ENCODE measurements at regions not wholly inside any gene's neighbourhood (a gene's known extent, or its start where the extent isn't known, plus 50 kb on each side); places are given as distances from the start of the nearest gene placed in this dataset.

DNA sequence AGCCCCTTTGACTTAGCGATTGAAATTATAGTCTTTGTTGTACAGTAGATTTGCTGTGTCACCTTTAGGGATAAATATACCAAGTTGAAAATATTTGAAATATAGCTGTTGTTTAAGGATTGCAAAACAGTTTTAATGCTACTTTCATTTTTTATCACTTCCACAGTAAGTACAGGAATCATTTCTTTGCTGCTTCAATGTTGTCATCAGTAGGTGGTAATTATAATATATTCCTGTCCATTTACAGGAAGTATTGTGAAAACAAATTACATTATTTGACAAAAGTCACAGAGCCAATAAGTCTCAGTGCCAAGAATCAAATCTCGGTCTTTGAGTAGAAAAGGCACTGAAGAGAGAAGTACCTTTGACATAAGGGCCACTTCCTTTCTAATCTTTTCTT, 342.6 kb upstream of the RGS6 start:
- Mint-ChIP-seq H3K27ac (no peak overlapping the region), H3K4me3 (no peak overlapping the region), H3K27me3 (no peaks in the 10 kb centered on the region), H3K4me1 (peaks cover 46% of the 10 kb centered on the region), H3K9me3 (no peaks in the 10 kb centered on the region), H3K36me3 (peaks cover 7% of the 10 kb centered on the region)

DNA sequence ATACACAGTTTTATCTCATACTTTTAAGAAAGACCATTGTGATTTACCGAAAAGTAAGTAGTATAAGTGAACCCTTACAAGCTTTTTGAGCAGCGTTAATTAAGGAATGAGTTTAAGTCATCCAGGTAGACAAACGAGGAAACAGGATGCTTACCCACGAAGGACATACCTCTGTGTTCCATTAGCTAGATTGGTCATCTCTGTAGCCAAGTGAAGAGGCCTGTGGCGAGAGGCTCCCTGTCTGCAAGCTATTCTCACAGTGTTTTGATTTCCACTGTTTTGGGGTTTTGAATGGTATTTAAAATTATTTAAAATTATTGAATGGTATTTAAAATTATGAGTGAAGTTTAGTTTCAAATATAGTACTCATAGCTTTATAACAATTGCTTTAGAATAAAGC, 342.1 kb upstream of the RGS6 start:
- H3K4me3 Mint-ChIP-seq = no peak overlapping the region
- peaks cover 51% of the 10 kb centered on the region for H3K4me1 Mint-ChIP-seq
- no peak overlapping the region for H3K27ac Mint-ChIP-seq
- H3K9me3 Mint-ChIP-seq = no peaks in the 10 kb centered on the region
- peaks cover 7% of the 10 kb centered on the region for H3K36me3 Mint-ChIP-seq
- no peaks in the 10 kb centered on the region for H3K27me3 Mint-ChIP-seq

- Mint-ChIP-seq H3K9me3 (no peaks in the 10 kb centered on the region), H3K4me3 (no peak overlapping the region), H3K27me3 (no peaks in the 10 kb centered on the region), H3K4me1 (peaks cover 51% of the 10 kb centered on the region), H3K36me3 (peaks cover 7% of the 10 kb centered on the region), H3K27ac (no peak overlapping the region)
These were observed 341.0 kb upstream of the RGS6 start for GRCh38 chr14:71591231-71591630.

DNA sequence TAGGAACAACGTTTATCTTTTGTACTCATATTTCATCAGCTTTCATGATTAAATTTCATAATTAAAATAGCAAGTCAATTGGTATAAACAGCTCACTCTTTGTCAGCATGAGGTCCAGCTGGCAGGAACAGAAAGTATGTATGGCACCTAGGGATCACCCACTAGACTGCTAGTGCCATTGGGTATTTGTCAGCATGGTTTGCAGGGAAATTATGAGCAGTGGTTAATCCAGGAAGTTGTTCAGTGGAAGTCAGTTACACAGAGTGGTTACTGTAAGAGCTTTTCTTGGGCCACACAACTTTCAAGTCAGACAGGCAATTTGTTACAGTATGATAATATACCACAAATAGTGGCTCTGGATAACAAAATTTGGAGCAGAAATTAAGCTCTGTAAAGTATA, 340.3 kb upstream of the RGS6 start:
- H3K4me1 Mint-ChIP-seq = peaks cover 55% of the 10 kb centered on the region
- H3K27me3 Mint-ChIP-seq = no peaks in the 10 kb centered on the region
- H3K9me3 Mint-ChIP-seq = no peaks in the 10 kb centered on the region
- H3K27ac Mint-ChIP-seq = no peak overlapping the region
- H3K4me3 Mint-ChIP-seq = no peak overlapping the region
- H3K36me3 Mint-ChIP-seq = peaks cover 7% of the 10 kb centered on the region

DNA sequence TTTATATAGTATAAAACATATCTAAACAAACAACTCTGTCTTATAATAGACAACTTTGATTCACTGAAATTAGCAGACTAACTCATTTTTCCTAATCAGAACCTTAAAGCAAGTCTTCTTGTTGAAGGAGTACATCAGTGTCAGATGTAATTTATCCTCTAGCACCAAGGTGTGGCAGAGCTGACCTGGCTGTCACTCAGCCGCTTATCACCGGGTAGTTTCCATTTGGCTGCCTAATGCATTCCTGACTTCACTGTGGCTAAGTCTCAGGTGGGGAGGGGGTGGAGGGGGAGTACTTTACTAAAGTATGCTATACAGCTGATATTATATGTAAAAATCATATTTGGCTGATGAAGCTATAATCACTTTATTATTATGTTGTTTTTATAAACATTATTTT, 339.9 kb upstream of the RGS6 start:
- H3K4me3 Mint-ChIP-seq = no peak overlapping the region
- peaks cover 9% of the 10 kb centered on the region for H3K36me3 Mint-ChIP-seq
- H3K27me3 Mint-ChIP-seq = no peaks in the 10 kb centered on the region
- H3K27ac Mint-ChIP-seq = no peak overlapping the region
- peaks cover 56% of the 10 kb centered on the region for H3K4me1 Mint-ChIP-seq
- no peaks in the 10 kb centered on the region for H3K9me3 Mint-ChIP-seq

DNA sequence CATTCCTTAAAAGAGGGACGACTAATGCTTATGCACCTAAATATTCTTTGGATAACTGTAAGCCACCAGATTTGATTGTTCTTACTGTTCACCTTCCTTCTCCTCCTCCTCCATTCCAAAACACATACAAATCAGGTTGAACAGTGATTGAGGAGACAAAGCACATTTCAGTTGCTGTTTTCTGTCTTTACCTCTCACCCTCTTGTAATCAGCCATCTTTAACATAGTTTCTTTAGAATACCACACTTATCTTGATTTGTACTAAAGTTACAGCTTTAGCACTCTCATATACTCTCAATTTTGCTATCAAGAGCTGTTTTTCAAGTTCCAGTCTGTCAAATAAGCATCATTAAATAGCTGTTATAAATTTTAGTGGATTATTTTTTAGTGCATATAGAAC, 338.3 kb upstream of the RGS6 start:
- no peak overlapping the region for H3K4me3 Mint-ChIP-seq
- H3K4me1 Mint-ChIP-seq = peaks cover 66% of the 10 kb centered on the region
- H3K27me3 Mint-ChIP-seq = no peaks in the 10 kb centered on the region
- no peak overlapping the region for H3K27ac Mint-ChIP-seq
- peaks cover 11% of the 10 kb centered on the region for H3K36me3 Mint-ChIP-seq
- no peaks in the 10 kb centered on the region for H3K9me3 Mint-ChIP-seq

DNA sequence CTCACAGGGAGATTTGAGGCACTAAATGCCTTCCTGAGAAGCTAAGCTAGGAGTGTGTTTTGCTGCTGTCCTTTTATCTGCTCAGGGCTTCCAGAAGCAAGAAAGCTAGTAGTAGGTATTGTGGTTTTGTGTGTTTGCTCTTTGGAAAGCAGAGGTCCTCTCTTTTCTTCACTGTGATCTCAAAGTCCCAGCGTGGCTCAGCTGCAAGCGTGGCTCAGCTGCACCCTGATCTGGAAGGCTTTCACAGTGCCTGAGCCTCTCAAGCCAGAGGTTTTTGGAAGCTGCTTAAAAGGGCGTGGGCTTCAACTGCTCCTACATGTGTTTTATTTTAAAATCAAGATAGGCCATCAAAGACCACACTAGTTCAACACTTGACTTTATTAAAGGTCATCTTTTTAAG, 337.4 kb upstream of the RGS6 start:
- peak overlapping the region; percentile 10 for H3K27ac Mint-ChIP-seq
- H3K4me3 Mint-ChIP-seq = peak overlapping the region; percentile 16
- peaks cover 60% of the 10 kb centered on the region for H3K4me1 Mint-ChIP-seq

DNA sequence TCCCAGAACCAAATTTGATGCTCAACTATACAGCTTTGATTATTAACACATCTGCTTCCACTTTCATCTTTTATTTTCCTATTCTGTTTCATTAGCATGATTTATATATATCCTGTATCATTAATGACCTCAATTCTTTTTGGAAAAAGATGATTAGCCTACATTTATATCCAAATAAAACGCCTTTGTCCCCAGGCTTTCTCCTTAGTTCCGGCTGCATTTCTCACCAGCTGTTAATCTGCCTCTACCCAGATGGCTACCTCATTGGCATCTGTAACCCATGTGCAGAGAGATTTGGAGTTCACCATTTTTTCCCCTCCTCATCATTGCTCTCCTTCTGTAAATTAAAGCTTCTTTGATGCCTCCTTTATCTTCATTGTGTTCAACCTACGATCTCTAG, 336.8 kb upstream of the RGS6 start:
- H3K4me1 Mint-ChIP-seq = peaks cover 60% of the 10 kb centered on the region
- peak overlapping the region; percentile 36 for H3K27ac Mint-ChIP-seq
- no peaks in the 10 kb centered on the region for H3K27me3 Mint-ChIP-seq
- H3K4me3 Mint-ChIP-seq = no peak overlapping the region
- peaks cover 17% of the 10 kb centered on the region for H3K36me3 Mint-ChIP-seq
- peaks cover 9% of the 10 kb centered on the region for H3K9me3 Mint-ChIP-seq

More for the DNA sequence above, 337.4 kb upstream of the RGS6 start:
- peaks cover 14% of the 10 kb centered on the region for H3K36me3 Mint-ChIP-seq
- peaks cover 2% of the 10 kb centered on the region for H3K9me3 Mint-ChIP-seq
- no peaks in the 10 kb centered on the region for H3K27me3 Mint-ChIP-seq

DNA sequence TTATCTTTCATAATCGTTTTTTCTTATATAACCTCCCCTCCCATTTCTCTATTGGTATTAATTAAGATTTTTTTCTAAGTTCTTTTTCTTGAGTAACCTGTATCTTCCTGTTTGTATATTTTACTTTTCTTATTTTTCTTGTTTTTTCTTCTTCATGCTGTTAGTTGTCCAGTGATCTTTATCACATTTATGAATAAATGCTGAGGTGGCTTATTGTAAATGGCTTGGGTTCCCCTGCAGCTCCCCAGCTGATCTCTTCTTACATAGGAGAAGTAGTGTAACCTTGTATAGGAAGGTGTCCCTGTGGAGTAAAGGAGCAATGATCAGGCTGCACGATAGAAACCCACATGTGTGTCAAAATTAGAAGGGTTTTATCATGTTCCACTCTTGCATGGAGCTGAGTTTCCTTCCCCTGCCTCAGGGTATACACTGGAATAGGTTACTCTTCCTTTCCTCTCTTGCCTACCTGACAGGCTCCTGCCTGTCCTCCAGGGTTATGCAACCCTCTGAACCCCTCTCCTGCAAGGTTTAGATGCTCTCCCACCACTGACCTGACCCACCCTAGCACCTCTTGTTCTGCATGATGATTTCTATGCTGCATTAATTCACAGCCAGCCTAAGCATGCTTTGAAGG, 334.8 kb upstream of the RGS6 start:
- Mint-ChIP-seq H3K27ac (peak overlapping the region; percentile 37), H3K27me3 (no peaks in the 10 kb centered on the region), H3K9me3 (peaks cover 26% of the 10 kb centered on the region), H3K36me3 (peaks cover 23% of the 10 kb centered on the region), H3K4me1 (peaks cover 65% of the 10 kb centered on the region), H3K4me3 (no peak overlapping the region)

GRCh38 chr14:71597955-71598660, 334.1 kb upstream of the RGS6 start:
- Mint-ChIP-seq H3K27ac (peak overlapping the region; percentile 37), H3K27me3 (no peaks in the 10 kb centered on the region), H3K4me1 (peaks cover 68% of the 10 kb centered on the region), H3K9me3 (peaks cover 26% of the 10 kb centered on the region), H3K4me3 (no peak overlapping the region), H3K36me3 (peaks cover 26% of the 10 kb centered on the region)

- H3K27ac Mint-ChIP-seq = no peak overlapping the region
- peaks cover 30% of the 10 kb centered on the region for H3K9me3 Mint-ChIP-seq
- peaks cover 35% of the 10 kb centered on the region for H3K36me3 Mint-ChIP-seq
- H3K4me3 Mint-ChIP-seq = no peak overlapping the region
- H3K4me1 Mint-ChIP-seq = peaks cover 57% of the 10 kb centered on the region
- no peaks in the 10 kb centered on the region for H3K27me3 Mint-ChIP-seq
These were observed 331.9 kb upstream of the RGS6 start for GRCh38 chr14:71600309-71600708.

- Mint-ChIP-seq H3K36me3 (peaks cover 37% of the 10 kb centered on the region), H3K27me3 (no peaks in the 10 kb centered on the region), H3K4me1 (peaks cover 63% of the 10 kb centered on the region), H3K27ac (no peak overlapping the region), H3K9me3 (peaks cover 32% of the 10 kb centered on the region), H3K4me3 (no peak overlapping the region)
These were observed 329.7 kb upstream of the RGS6 start for GRCh38 chr14:71602524-71602923.

- peaks cover 30% of the 10 kb centered on the region for H3K36me3 Mint-ChIP-seq
- peaks cover 32% of the 10 kb centered on the region for H3K9me3 Mint-ChIP-seq
- no peak overlapping the region for H3K27ac Mint-ChIP-seq
- H3K27me3 Mint-ChIP-seq = no peaks in the 10 kb centered on the region
- peaks cover 53% of the 10 kb centered on the region for H3K4me1 Mint-ChIP-seq
- no peak overlapping the region for H3K4me3 Mint-ChIP-seq
These were observed 328.0 kb upstream of the RGS6 start for GRCh38 chr14:71604231-71604630.

DNA sequence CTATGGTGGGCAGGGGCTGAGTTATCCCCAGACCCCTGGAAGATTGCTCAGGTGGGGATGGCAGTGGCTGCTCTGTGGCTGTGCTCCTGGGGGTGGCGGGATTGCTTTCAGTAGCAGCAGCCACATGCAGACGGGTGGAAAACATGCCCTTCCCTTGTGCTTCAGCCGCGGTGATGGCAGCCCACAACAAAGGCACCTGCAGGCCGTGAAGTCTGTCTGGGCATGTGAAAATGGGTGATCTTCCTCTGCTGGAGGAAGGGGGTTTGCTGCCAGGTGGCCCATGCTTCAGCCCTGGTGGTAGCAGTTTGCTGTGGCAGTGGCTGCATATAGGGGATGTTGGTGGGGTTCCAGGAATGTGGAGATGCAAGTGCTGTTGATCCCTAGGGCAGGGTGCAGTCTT, 326.2 kb upstream of the RGS6 start:
- Mint-ChIP-seq H3K27ac (no peak overlapping the region), H3K27me3 (no peaks in the 10 kb centered on the region), H3K4me1 (peaks cover 46% of the 10 kb centered on the region), H3K36me3 (peaks cover 18% of the 10 kb centered on the region), H3K4me3 (no peak overlapping the region), H3K9me3 (peaks cover 17% of the 10 kb centered on the region)

DNA sequence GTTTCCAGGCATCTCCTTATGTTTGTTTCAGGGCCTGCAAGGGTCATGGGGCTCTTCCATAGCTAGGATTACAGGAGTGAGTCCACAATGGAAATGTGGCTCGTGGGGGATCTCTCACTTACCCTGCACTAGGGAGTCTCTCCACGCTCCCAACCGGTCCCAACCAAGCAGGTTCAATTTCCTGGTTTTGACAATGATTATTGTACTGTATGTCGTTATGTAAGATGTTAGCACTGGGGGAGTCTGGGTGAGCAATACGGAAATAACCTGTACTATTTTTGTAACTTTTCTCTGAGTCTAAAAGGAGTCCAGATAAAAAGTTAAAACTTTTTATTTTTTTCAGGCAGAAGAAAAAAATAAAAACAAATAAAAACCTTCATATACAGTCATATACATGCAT, 325.7 kb upstream of the RGS6 start:
- H3K9me3 Mint-ChIP-seq = peaks cover 12% of the 10 kb centered on the region
- no peak overlapping the region for H3K4me3 Mint-ChIP-seq
- no peaks in the 10 kb centered on the region for H3K27me3 Mint-ChIP-seq
- H3K4me1 Mint-ChIP-seq = peaks cover 41% of the 10 kb centered on the region
- no peak overlapping the region for H3K27ac Mint-ChIP-seq
- H3K36me3 Mint-ChIP-seq = peaks cover 20% of the 10 kb centered on the region

GRCh38 chr14:71607056-71607455, 325.2 kb upstream of the RGS6 start:
- Mint-ChIP-seq H3K9me3 (peaks cover 7% of the 10 kb centered on the region), H3K4me1 (peaks cover 36% of the 10 kb centered on the region), H3K27me3 (no peaks in the 10 kb centered on the region), H3K4me3 (no peak overlapping the region), H3K36me3 (peaks cover 17% of the 10 kb centered on the region), H3K27ac (no peak overlapping the region)

Data from activated naive CD4-positive, alpha-beta T cell treated with anti-CD3 and anti-CD28 coated beads, Interleukin-2, amount 50 U/mL, for 24 hours (primary cell).